Activated T-helper 2 cell treated with anti-CD3 and anti-CD28 coated beads, Interferon-gamma antibody, Interleukin-2, Interleukin-4, amounts not matched to agents 10 μg/mL and 5 μg/mL and 100 μg/mL, durations not matched to agents 14 hours and 24 hours and 36 hours (primary cell): ENCODE measurements at regions not wholly inside any gene's neighbourhood (a gene's known extent, or its start where the extent isn't known, plus 50 kb on each side); places are given as distances from the start of the nearest gene placed in this dataset.

Experiments
- DNase-seq: peaks from one replicate; pipeline ENCODE4 v3.0.0; 2021; ENCODE audit warnings: low spot score
- H3K27ac Mint-ChIP-seq: one replicate; pipeline ENCODE4 v1.8.0; 2021; ENCODE audit warnings: mixed read lengths
- H3K27me3 Mint-ChIP-seq: one replicate; pipeline ENCODE4 v1.8.0; 2021; ENCODE audit warnings: low read depth, mixed read lengths
- H3K36me3 Mint-ChIP-seq: one replicate; pipeline ENCODE4 v1.8.0; 2021; ENCODE audit warnings: low read depth, mixed read lengths
- H3K4me1 Mint-ChIP-seq: one replicate; pipeline ENCODE4 v1.8.0; 2021; ENCODE audit warnings: low read depth, mixed read lengths
- H3K4me3 Mint-ChIP-seq: one replicate; pipeline ENCODE4 v1.8.0; 2021; ENCODE audit warnings: low read depth, mild to moderate bottlenecking, moderate library complexity, mixed read lengths
- H3K9me3 Mint-ChIP-seq: one replicate; pipeline ENCODE4 v1.8.0; 2021; ENCODE audit warnings: mixed read lengths
- intact Hi-C: fragments of 100-400 bp; cut with micrococcal nuclease; formaldehyde crosslinking; loops from one replicate; pipeline ENCODE4 v1.15.1; 2023

DNA sequence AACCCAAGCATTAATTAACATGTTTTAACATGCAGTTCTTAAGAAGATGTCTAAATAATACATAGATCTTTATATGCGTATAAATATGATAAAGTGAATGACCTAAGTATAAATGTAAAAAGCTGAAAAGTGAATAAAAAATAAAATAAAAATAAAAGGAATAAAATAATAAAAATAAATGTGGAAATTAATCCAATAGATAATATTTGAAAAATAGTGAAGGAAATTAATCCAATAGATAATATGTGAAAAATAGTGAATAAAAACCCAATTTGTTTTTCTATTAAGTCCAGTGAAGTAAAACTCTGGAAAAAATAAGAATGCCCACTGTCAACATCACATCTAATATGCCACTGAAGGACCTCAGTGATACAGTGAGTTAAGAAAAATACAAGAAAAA is 180.6 kb upstream of the SLC27A6 start:
- H3K27ac Mint-ChIP-seq, result no peak overlapping the region
- intact Hi-C loops, result no loop called here
- no peaks in the 10 kb centered on the region for H3K4me1 Mint-ChIP-seq
- DNase-seq, result no peak
- H3K27me3 Mint-ChIP-seq, result no peaks in the 10 kb centered on the region
- H3K4me3 Mint-ChIP-seq, result no peak overlapping the region
- H3K36me3 Mint-ChIP-seq, result no peaks in the 10 kb centered on the region
- H3K9me3 Mint-ChIP-seq, result no peaks in the 10 kb centered on the region

DNA sequence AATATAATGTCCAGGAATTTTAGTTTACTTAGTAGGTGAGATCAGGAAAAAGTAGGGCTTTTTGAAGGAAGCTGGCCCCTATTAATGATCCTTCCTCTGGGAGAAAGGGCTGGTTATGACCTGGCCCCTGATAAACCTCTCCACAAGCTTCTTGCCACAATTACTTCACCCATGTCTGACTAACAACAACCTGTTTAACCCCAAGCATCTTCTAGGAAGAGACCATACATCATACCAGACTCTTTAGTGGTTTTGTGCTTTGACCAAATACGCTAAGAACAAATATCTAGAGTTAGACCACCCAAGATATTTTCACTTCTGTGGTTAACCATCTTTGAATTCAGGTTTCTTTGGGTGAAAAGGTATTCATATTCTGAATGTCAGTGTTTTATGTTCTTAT is 174.0 kb upstream of the SLC27A6 start:
- H3K36me3 Mint-ChIP-seq, result no peaks in the 10 kb centered on the region
- DNase-seq, result no peak
- intact Hi-C loops, result no loop called here
- H3K4me1 Mint-ChIP-seq, result no peaks in the 10 kb centered on the region
- H3K4me3 Mint-ChIP-seq, result no peak overlapping the region
- no peaks in the 10 kb centered on the region for H3K27me3 Mint-ChIP-seq
- no peak overlapping the region for H3K27ac Mint-ChIP-seq
- no peaks in the 10 kb centered on the region for H3K9me3 Mint-ChIP-seq

DNA sequence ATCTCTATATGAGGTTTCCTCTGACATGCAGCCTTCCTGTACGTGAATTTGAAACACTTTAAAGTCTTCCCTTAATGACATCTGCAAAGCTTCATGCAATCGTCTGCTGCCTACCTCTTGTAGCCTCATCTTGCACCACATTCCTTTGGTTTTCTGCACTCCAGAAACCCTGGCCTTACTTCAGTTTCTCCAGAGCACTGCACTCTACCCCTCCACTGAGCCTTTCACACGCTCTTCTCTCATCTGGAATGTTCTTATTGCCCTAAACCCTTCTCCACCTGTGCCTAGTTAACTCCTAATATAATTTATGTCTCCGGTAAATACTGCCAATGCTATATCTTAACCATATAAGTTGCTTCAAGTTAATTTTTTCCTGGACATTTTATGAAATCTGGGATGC is 168.8 kb upstream of the SLC27A6 start:
- DNase-seq, result no peak
- Mint-ChIP-seq H3K4me3 (no peak overlapping the region), H3K4me1 (no peaks in the 10 kb centered on the region), H3K9me3 (no peaks in the 10 kb centered on the region), H3K27ac (no peak overlapping the region), H3K27me3 (no peaks in the 10 kb centered on the region), H3K36me3 (no peaks in the 10 kb centered on the region)
- intact Hi-C loops, result no loop called here

DNA sequence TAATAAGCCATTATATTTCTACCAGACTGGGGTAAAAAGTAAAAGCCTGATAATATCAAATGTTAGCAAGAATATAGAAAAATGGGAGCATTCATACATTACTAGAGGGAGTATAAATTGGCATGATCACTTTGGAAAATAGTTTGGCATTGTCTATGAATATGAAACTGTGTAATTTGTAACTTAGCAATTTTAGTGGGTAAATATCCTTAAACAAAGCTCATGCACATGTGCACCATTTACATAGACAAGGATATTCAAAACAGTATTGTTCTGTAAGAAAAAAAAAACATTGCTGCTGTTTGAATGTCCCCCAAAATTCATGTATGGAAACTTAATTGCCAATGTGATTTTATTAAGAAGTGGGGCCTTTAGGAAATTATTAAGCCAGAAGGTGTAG is 166.4 kb upstream of the SLC27A6 start:
- Mint-ChIP-seq H3K4me3 (no peak overlapping the region), H3K27ac (no peak overlapping the region), H3K36me3 (no peaks in the 10 kb centered on the region), H3K27me3 (no peaks in the 10 kb centered on the region), H3K9me3 (no peaks in the 10 kb centered on the region), H3K4me1 (no peaks in the 10 kb centered on the region)
- intact Hi-C loops, result no loop called here
- no peak for DNase-seq

DNA sequence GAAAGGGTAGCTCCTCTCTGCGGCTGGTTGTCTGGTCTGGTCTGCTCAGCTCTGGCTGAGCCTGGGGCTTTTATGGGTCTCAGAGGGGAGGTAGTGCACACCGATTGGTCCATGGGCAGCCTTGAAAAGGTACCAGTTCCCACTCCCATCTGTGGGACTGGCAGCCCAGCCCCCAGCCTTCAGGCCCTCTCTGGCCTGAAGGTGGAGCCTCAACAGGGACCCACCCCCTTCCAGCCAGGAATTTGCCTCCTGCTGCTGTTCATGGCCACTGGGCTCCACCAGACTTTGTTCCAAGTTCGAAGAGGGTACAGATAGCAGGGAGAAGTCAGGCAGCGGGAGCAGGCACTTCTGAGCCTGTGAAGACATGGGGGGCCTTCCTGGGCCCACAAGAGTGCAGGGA is 165.3 kb upstream of the SLC27A6 start:
- Mint-ChIP-seq H3K27me3 (no peaks in the 10 kb centered on the region), H3K4me3 (no peak overlapping the region), H3K36me3 (no peaks in the 10 kb centered on the region), H3K9me3 (no peaks in the 10 kb centered on the region), H3K4me1 (no peaks in the 10 kb centered on the region), H3K27ac (no peak overlapping the region)
- DNase-seq, result no peak
- intact Hi-C loops, result no loop called here

DNA sequence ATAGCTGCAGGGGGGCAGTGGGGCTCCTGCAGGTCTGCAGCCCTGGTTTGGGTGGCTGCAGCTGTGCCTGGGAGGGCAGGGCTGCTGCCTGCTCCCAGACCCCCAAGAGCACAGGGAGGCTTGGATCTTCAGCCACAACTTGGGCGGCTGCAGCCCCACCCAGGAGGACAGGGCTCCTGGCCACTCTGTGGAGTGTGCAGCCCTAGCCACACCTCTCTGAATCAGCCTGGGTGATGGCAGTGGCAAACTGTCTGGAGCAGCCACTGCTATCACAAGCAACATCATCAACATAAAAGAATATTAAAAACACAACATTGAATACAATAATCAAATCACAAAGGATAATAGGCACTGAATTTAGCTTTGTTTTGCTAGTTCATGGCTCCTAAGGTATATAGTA is 164.9 kb upstream of the SLC27A6 start:
- H3K36me3 Mint-ChIP-seq, result no peaks in the 10 kb centered on the region
- H3K4me3 Mint-ChIP-seq, result no peak overlapping the region
- no peaks in the 10 kb centered on the region for H3K4me1 Mint-ChIP-seq
- H3K27ac Mint-ChIP-seq, result no peak overlapping the region
- intact Hi-C loops, result no loop called here
- no peaks in the 10 kb centered on the region for H3K9me3 Mint-ChIP-seq
- H3K27me3 Mint-ChIP-seq, result no peaks in the 10 kb centered on the region
- no peak for DNase-seq

DNA sequence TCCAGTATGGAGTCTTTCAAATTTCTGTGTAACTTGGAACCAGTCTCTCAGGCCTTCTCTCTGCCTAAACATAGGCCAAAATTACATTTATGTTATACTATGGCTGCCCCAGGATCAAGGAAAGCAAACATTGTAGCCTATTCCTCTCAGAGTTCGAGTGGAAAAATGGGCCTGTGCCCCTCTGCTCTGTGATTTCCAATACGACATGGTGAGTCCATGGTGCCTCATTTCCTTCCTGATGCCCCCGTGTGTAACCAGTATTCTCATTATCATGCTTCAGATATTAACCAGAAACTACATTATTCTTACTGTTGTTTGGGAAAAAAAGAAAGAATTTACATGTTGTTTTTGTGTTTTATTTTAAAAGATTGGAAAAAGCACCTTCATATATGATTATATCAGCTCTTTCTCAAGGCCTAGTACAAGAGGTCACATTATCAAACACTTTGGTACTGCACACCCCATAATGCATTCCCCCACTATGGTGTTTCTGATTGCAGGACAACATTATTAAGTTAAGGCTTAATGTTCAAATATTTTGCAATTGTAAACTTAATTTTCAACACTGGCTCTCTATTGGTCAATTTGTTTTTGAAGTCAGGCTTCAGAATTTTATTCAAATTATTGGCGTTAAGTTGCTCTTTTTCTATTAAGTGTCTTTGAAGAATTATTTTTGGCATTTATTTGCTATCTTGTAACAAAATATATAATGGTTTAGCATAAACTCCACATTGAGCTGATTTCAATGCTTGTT is 151.8 kb upstream of the SLC27A6 start:
- no peaks in the 10 kb centered on the region for H3K9me3 Mint-ChIP-seq
- no peaks in the 10 kb centered on the region for H3K4me1 Mint-ChIP-seq
- H3K27ac Mint-ChIP-seq, result no peak overlapping the region

GRCh38 chr5:128815201-128815600 is 150.1 kb upstream of the SLC27A6 start:
- H3K4me3 Mint-ChIP-seq, result no peak overlapping the region
- H3K27ac Mint-ChIP-seq, result no peak overlapping the region
- no peaks in the 10 kb centered on the region for H3K27me3 Mint-ChIP-seq
- H3K9me3 Mint-ChIP-seq, result no peaks in the 10 kb centered on the region
- no peaks in the 10 kb centered on the region for H3K36me3 Mint-ChIP-seq
- intact Hi-C loops, result no loop called here
- no peaks in the 10 kb centered on the region for H3K4me1 Mint-ChIP-seq
- no peak for DNase-seq

More for the DNA sequence above, 151.8 kb upstream of the SLC27A6 start:
- H3K36me3 Mint-ChIP-seq, result no peaks in the 10 kb centered on the region
- intact Hi-C loops, result no loop called here
- H3K4me3 Mint-ChIP-seq, result no peak overlapping the region
- no peak for DNase-seq
- H3K27me3 Mint-ChIP-seq, result no peaks in the 10 kb centered on the region

DNA sequence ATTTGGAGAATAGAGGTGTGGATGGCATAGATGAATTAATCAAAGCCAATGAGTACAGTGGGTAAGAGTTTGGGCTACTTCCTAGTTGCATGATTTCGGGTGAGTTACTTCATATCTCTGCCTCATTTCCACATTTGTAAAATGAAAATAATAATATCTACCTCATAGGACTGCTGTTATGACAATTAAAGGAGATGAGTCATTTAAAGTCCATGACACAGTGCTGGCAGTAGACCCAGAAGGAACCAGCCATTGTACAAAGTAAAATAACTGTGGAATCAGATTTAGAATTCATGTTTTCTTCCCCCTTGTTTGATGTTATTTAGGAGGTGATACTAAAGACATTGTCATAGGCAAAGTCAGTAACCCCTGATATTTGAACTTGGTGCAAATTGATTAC is 139.5 kb upstream of the SLC27A6 start:
- no peaks in the 10 kb centered on the region for H3K4me1 Mint-ChIP-seq
- intact Hi-C loops, result no loop called here
- H3K27ac Mint-ChIP-seq, result no peak overlapping the region
- H3K4me3 Mint-ChIP-seq, result no peak overlapping the region
- no peaks in the 10 kb centered on the region for H3K27me3 Mint-ChIP-seq
- peaks cover 4% of the 10 kb centered on the region for H3K9me3 Mint-ChIP-seq
- DNase-seq, result no peak
- H3K36me3 Mint-ChIP-seq, result no peaks in the 10 kb centered on the region

GRCh38 chr5:128826275-128826674 is 139.0 kb upstream of the SLC27A6 start:
- H3K27ac Mint-ChIP-seq, result no peak overlapping the region
- intact Hi-C loops, result no loop called here

DNA sequence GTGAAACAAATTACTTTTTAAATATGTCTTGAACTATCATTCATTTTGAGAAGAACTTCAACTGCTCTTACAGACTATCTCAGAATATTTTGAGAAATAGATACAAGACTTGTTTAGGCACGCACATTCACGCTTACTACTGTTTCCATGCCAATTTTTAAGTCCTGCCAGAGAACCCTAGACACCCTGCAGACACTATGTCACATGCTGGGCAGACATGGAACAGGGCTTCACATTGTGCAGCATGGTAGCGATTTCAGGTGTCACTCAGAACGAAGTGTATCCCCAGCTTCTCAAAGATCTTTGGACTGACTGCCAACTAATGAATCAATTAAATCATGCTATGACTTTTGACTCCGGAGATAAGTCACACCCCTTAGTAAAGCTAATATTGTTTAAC is 128.7 kb upstream of the SLC27A6 start:
- intact Hi-C loops, result no loop called here
- H3K27me3 Mint-ChIP-seq, result no peaks in the 10 kb centered on the region
- no peak overlapping the region for H3K27ac Mint-ChIP-seq
- DNase-seq, result no peak
- no peak overlapping the region for H3K4me3 Mint-ChIP-seq
- H3K9me3 Mint-ChIP-seq, result no peaks in the 10 kb centered on the region
- H3K36me3 Mint-ChIP-seq, result no peaks in the 10 kb centered on the region
- H3K4me1 Mint-ChIP-seq, result no peaks in the 10 kb centered on the region

More at GRCh38 chr5:128826275-128826674, 139.0 kb upstream of the SLC27A6 start:
- no peaks in the 10 kb centered on the region for H3K27me3 Mint-ChIP-seq
- H3K36me3 Mint-ChIP-seq, result no peaks in the 10 kb centered on the region
- no peak for DNase-seq
- no peak overlapping the region for H3K4me3 Mint-ChIP-seq
- no peaks in the 10 kb centered on the region for H3K4me1 Mint-ChIP-seq
- peaks cover 4% of the 10 kb centered on the region for H3K9me3 Mint-ChIP-seq

DNA sequence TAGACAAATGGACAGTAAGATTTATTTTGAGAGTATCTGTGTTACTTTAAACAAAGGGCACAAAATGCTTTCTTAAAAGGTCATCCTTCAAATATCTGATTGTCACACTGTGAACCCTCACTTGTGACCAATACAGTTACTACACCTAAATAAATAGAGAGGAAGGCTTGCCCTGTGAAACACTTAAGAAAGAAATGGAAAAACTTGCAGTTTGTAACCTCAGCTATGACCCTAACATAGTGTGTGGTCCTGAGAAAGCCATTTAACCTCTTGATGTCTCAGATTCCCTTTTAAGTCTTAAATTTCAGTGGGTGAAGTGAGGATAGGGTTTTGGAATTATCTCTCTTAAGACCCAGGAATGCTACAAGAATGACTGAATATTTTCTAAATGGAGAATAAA is 126.7 kb upstream of the SLC27A6 start:
- Mint-ChIP-seq H3K9me3 (no peaks in the 10 kb centered on the region), H3K4me3 (no peak overlapping the region), H3K27ac (no peak overlapping the region), H3K36me3 (no peaks in the 10 kb centered on the region), H3K4me1 (no peaks in the 10 kb centered on the region), H3K27me3 (no peaks in the 10 kb centered on the region)
- intact Hi-C loops, result no loop called here
- DNase-seq, result no peak

- Mint-ChIP-seq H3K27me3 (no peaks in the 10 kb centered on the region), H3K9me3 (no peaks in the 10 kb centered on the region), H3K4me3 (no peak overlapping the region), H3K4me1 (no peaks in the 10 kb centered on the region), H3K36me3 (no peaks in the 10 kb centered on the region), H3K27ac (no peak overlapping the region)
- DNase-seq, result no peak
- intact Hi-C loops, result no loop called here
Observed at GRCh38 chr5:128842241-128842640, 123.0 kb upstream of the SLC27A6 start.
